ENCODE measurements at regions not wholly inside any gene's neighbourhood (a gene's known extent, or its start where the extent isn't known, plus 50 kb on each side); places are given as distances from the start of the nearest gene placed in this dataset.
A peak's percentile ranks its signal among the peaks of the same experiment; 100 is the strongest.
"Not testable (repeated sequence)": the region's sequence is repeated elsewhere in the genome, so short reads cannot be mapped to it uniquely, and the experiment has no call there.

DNA sequence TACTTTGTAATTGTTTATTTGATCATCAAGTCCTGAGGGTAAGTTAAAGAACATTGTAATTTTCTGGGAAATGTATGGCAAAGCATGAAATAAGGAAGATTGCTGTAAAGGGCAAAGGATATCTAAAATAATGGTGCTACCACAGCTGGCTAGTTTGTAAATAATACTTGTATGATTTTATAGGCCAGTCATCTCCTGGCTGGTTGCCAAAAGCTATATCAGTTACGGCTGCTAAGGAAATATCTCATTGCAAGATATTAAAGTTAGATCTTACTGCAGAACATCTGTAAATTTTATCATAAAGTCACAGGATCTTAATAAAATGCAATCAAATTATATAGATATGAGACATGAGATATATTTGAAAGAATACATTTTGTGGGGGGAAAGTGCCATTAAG, 150.8 kb upstream of the CXCL13 start:
- Histone ChIP-seq H3K4me1 (ENCODE audit: control insufficient read depth, insufficient read depth, low read length) (no peaks in the 10 kb centered on the region), H3K9me3 (ENCODE audit: control insufficient read depth, insufficient read depth, low read depth, low read length) (no peaks in the 10 kb centered on the region), H3K27ac (ENCODE audit: extremely low read depth, low read depth, low read length) (no peak overlapping the region), H3K4me3 (ENCODE audit: low read depth, low read length) (no peak overlapping the region), H3K36me3 (ENCODE audit: control insufficient read depth in 2 of 2, insufficient read depth in 1 of 2, low read length in 2 of 2) (no peaks in the 10 kb centered on the region)
- TF ChIP-seq YY1 (tag by site-specific recombination; IDR thresholded peaks at IDR 0.05) = no peak
- TF ChIP-seq ZNF658 (tag by site-specific recombination; IDR thresholded peaks at IDR 0.05) = no peak
- no peak for TF ChIP-seq ZNF138 (tag by site-specific recombination; IDR thresholded peaks at IDR 0.05; ENCODE audit: borderline replicate concordance)
- TF ChIP-seq WT1 (tag by site-specific recombination; IDR thresholded peaks at IDR 0.05) = no peak
- no peak for TF ChIP-seq ZNF140 (tag by site-specific recombination; IDR thresholded peaks at IDR 0.05)
- TF ChIP-seq ZNF791 (tag by site-specific recombination; IDR thresholded peaks at IDR 0.05) = no peak
- TF ChIP-seq MEIS1 (CRISPR knock-in tag; IDR thresholded peaks at IDR 0.05; ENCODE audit: borderline replicate concordance) = no peak
- TF ChIP-seq, protein P1, sequence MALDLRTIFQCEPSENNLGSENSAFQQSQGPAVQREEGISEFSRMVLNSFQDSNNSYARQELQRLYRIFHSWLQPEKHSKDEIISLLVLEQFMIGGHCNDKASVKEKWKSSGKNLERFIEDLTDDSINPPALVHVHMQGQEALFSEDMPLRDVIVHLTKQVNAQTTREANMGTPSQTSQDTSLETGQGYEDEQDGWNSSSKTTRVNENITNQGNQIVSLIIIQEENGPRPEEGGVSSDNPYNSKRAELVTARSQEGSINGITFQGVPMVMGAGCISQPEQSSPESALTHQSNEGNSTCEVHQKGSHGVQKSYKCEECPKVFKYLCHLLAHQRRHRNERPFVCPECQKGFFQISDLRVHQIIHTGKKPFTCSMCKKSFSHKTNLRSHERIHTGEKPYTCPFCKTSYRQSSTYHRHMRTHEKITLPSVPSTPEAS (tag by site-specific recombination; IDR thresholded peaks at IDR 0.05) = no peak
- TF ChIP-seq, protein P2, sequence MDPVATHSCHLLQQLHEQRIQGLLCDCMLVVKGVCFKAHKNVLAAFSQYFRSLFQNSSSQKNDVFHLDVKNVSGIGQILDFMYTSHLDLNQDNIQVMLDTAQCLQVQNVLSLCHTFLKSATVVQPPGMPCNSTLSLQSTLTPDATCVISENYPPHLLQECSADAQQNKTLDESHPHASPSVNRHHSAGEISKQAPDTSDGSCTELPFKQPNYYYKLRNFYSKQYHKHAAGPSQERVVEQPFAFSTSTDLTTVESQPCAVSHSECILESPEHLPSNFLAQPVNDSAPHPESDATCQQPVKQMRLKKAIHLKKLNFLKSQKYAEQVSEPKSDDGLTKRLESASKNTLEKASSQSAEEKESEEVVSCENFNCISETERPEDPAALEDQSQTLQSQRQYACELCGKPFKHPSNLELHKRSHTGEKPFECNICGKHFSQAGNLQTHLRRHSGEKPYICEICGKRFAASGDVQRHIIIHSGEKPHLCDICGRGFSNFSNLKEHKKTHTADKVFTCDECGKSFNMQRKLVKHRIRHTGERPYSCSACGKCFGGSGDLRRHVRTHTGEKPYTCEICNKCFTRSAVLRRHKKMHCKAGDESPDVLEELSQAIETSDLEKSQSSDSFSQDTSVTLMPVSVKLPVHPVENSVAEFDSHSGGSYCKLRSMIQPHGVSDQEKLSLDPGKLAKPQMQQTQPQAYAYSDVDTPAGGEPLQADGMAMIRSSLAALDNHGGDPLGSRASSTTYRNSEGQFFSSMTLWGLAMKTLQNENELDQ (tag by site-specific recombination; IDR thresholded peaks at IDR 0.05; ENCODE audit: low read depth) = no peak
- no peak for TF ChIP-seq ZNF221 (tag by site-specific recombination; IDR thresholded peaks at IDR 0.05; ENCODE audit: borderline replicate concordance)
- no peak for TF ChIP-seq SP3 (tag by site-specific recombination; IDR thresholded peaks at IDR 0.05)
- TF ChIP-seq ZNF768 (tag by site-specific recombination; IDR thresholded peaks at IDR 0.05) = no peak
- no peak for TF ChIP-seq SCRT1 (tag by site-specific recombination; IDR thresholded peaks at IDR 0.05; ENCODE audit: borderline replicate concordance)
- TF ChIP-seq KLF16 (tag by site-specific recombination; IDR thresholded peaks at IDR 0.05) = no peak
- TF ChIP-seq ZXDB (tag by site-specific recombination; IDR thresholded peaks at IDR 0.05) = no peak
- no peak for TF ChIP-seq ZSCAN23 (tag by site-specific recombination; IDR thresholded peaks at IDR 0.05)
- ChIA-PET CTCF (interaction anchor here (0.9 to 1.3 kb wide), 2 partner anchors 9 to 146 kb away, joined by 3 to 4 read pairs; no protein-coding TSS in a partner anchor), POLR2A (no interaction called here)

DNA sequence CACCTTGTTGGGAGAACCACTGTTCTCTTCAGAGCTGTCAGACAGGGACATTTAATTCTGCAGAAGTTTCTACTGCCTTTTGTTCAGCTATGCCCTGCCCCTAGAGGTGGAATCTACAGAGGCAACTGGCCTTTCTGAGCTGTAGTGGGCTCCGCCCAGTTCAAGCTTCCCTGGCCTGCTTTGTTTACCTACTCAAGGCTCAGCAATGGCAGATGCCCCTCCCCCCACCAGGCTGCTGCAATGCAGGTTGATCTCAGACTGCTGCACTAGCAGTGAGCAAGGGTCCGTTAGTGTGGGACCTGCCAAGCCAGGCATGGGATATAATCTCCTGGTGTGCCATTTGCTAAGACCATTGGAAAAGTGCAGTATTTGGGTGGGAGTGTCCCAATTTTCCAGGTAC, 141.5 kb upstream of the CXCL13 start:
- H3K4me1 ChIP-seq (ENCODE audit: control insufficient read depth, insufficient read depth, low read length); H3K36me3 ChIP-seq (ENCODE audit: control insufficient read depth in 2 of 2, insufficient read depth in 1 of 2, low read length in 2 of 2); H3K9me3 ChIP-seq (ENCODE audit: control insufficient read depth, insufficient read depth, low read depth, low read length); H3K27ac ChIP-seq (ENCODE audit: extremely low read depth, low read depth, low read length); H3K4me3 ChIP-seq (ENCODE audit: low read depth, low read length); POLR2A ChIA-PET: not testable (repeated sequence)
- CTCF ChIA-PET = interaction anchor here (1.0 to 3.0 kb wide), 3 partner anchors 31 to 138 kb away, joined by 3 to 37 read pairs (median 3); no protein-coding TSS in a partner anchor

- no peaks in the 10 kb centered on the region for H3K4me1 ChIP-seq (ENCODE audit: control insufficient read depth, insufficient read depth, low read length)
- H3K36me3 ChIP-seq (ENCODE audit: control insufficient read depth in 2 of 2, insufficient read depth in 1 of 2, low read length in 2 of 2) = no peaks in the 10 kb centered on the region
- CTCF ChIA-PET = interaction anchor here (0.7 to 3.0 kb wide), 16 partner anchors 9 to 391 kb away, joined by 3 to 37 read pairs (median 3); no protein-coding TSS in a partner anchor
- no peaks in the 10 kb centered on the region for H3K9me3 ChIP-seq (ENCODE audit: control insufficient read depth, insufficient read depth, low read depth, low read length)
- TF ChIP-seq ZNF433 (tag by site-specific recombination; IDR thresholded peaks at IDR 0.05; ENCODE audit: low read depth) = no peak
- TF ChIP-seq, protein P3, sequence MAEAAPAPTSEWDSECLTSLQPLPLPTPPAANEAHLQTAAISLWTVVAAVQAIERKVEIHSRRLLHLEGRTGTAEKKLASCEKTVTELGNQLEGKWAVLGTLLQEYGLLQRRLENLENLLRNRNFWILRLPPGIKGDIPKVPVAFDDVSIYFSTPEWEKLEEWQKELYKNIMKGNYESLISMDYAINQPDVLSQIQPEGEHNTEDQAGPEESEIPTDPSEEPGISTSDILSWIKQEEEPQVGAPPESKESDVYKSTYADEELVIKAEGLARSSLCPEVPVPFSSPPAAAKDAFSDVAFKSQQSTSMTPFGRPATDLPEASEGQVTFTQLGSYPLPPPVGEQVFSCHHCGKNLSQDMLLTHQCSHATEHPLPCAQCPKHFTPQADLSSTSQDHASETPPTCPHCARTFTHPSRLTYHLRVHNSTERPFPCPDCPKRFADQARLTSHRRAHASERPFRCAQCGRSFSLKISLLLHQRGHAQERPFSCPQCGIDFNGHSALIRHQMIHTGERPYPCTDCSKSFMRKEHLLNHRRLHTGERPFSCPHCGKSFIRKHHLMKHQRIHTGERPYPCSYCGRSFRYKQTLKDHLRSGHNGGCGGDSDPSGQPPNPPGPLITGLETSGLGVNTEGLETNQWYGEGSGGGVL (tag by site-specific recombination; IDR thresholded peaks at IDR 0.05) = no peak
- no peak for TF ChIP-seq ZNF513 (tag by site-specific recombination; IDR thresholded peaks at IDR 0.05)
- TF ChIP-seq, protein P4, sequence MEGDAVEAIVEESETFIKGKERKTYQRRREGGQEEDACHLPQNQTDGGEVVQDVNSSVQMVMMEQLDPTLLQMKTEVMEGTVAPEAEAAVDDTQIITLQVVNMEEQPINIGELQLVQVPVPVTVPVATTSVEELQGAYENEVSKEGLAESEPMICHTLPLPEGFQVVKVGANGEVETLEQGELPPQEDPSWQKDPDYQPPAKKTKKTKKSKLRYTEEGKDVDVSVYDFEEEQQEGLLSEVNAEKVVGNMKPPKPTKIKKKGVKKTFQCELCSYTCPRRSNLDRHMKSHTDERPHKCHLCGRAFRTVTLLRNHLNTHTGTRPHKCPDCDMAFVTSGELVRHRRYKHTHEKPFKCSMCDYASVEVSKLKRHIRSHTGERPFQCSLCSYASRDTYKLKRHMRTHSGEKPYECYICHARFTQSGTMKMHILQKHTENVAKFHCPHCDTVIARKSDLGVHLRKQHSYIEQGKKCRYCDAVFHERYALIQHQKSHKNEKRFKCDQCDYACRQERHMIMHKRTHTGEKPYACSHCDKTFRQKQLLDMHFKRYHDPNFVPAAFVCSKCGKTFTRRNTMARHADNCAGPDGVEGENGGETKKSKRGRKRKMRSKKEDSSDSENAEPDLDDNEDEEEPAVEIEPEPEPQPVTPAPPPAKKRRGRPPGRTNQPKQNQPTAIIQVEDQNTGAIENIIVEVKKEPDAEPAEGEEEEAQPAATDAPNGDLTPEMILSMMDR (tag by site-specific recombination; IDR thresholded peaks at IDR 0.05) = 0 out of 2 replicates have a peak, but pooled peaks have one; percentile 15
- peak; percentile 18; the same call in 1 of the 2 replicates for TF ChIP-seq ZNF654 (tag by site-specific recombination; IDR thresholded peaks at IDR 0.05; ENCODE audit: low read depth)
- no peak overlapping the region for H3K4me3 ChIP-seq (ENCODE audit: low read depth, low read length)
- H3K27ac ChIP-seq (ENCODE audit: extremely low read depth, low read depth, low read length) = no peak overlapping the region
- POLR2A ChIA-PET = no interaction called here
These were observed 140.3 kb upstream of the CXCL13 start for GRCh38 chr4:77465271-77465670.
